SK-N-SH treated with all-trans-retinoic acid at 6 μM for 48 hours (cell line): ENCODE measurements at regions not wholly inside any gene's neighbourhood (a gene's known extent, or its start where the extent isn't known, plus 50 kb on each side); places are given as distances from the start of the nearest gene placed in this dataset.

Source experiments
- ATAC-seq: fragments of 200-7000 bp; cut with Tn5 transposase; 3 replicates; pipeline ENCODE4 v1.9.1; 2020; ENCODE audit warnings: mild to moderate bottlenecking, moderate library complexity
- ARNTL ChIP-seq: fragments of 450-650 bp; formaldehyde crosslinking; IDR thresholded peaks from 2 replicates; pipeline ENCODE4 v1.5.0; 2020; ENCODE audit warnings: low read depth, mild to moderate bottlenecking, moderate library complexity, borderline replicate concordance
- CSDC2 ChIP-seq: fragments of 250-450 bp; sonication (Bioruptor Pico); IDR thresholded peaks from 2 replicates; pipeline ENCODE4 v1.5.0; 2020; ENCODE audit warnings: mild to moderate bottlenecking, moderate library complexity
- ESRRG ChIP-seq: fragments of 250-450 bp; sonication (Bioruptor Pico); IDR thresholded peaks from 2 replicates; pipeline ENCODE4 v1.6.1; 2021; ENCODE audit warnings: mild to moderate bottlenecking
- GLIS3 ChIP-seq: fragments of 250-450 bp; sonication (Bioruptor Pico); IDR thresholded peaks from 2 replicates; pipeline ENCODE4 v1.5.0; 2020; ENCODE audit warnings: mild to moderate bottlenecking, moderate library complexity
- ISL1 ChIP-seq: fragments of 250-450 bp; sonication (Bioruptor Pico); IDR thresholded peaks from 2 replicates; pipeline ENCODE4 v2.1.2; 2022; ENCODE audit warnings: mild to moderate bottlenecking, moderate library complexity
- OSR1 ChIP-seq: fragments of 250-450 bp; sonication (Bioruptor Pico); IDR thresholded peaks from 2 replicates; pipeline ENCODE4 v1.8.0; 2022; ENCODE audit warnings: moderate library complexity, mild to moderate bottlenecking, inconsistent platforms
- PPARA ChIP-seq: fragments of 250-450 bp; sonication (Bioruptor Pico); IDR thresholded peaks from 2 replicates; pipeline ENCODE4 v1.5.0; 2020; ENCODE audit warnings: mild to moderate bottlenecking, borderline replicate concordance
- RARB ChIP-seq: fragments of 250-450 bp; sonication (Bioruptor Pico); IDR thresholded peaks from 2 replicates; pipeline ENCODE4 v1.8.0; 2021; ENCODE audit warnings: mild to moderate bottlenecking, moderate library complexity
- SNAI2 ChIP-seq: fragments of 250-450 bp; sonication (Bioruptor Pico); IDR thresholded peaks from 2 replicates; pipeline ENCODE4 v1.5.0; 2020; ENCODE audit warnings: mild to moderate bottlenecking, moderate library complexity
- TCF4 ChIP-seq: fragments of 250-450 bp; sonication (Bioruptor Pico); IDR thresholded peaks from 2 replicates; pipeline ENCODE4 v1.8.0; 2021; ENCODE audit warnings: mild to moderate bottlenecking, moderate library complexity, borderline replicate concordance
- TOX ChIP-seq: fragments of 250-450 bp; sonication (Bioruptor Pico); IDR thresholded peaks from 2 replicates; pipeline ENCODE4 v1.8.0; 2021; ENCODE audit warnings: mild to moderate bottlenecking, moderate library complexity, borderline replicate concordance
- TSHZ2 ChIP-seq: fragments of 250-450 bp; sonication (Bioruptor Pico); IDR thresholded peaks from 2 replicates; pipeline ENCODE4 v1.5.0; 2020; ENCODE audit warnings: mild to moderate bottlenecking, moderate library complexity
- ZC3H10 ChIP-seq: fragments of 250-450 bp; sonication (Bioruptor Pico); IDR thresholded peaks from 2 replicates; pipeline ENCODE4 v1.5.1; 2021; ENCODE audit warnings: mild to moderate bottlenecking, moderate library complexity
- ZFP3 ChIP-seq: fragments of 250-450 bp; sonication (Bioruptor Pico); IDR thresholded peaks from 2 replicates; pipeline ENCODE4 v1.5.0; 2020; ENCODE audit warnings: mild to moderate bottlenecking, moderate library complexity
- ZFP30 ChIP-seq: fragments of 450-650 bp; formaldehyde crosslinking; IDR thresholded peaks from 2 replicates; pipeline ENCODE4 v1.5.0; 2022; ENCODE audit warnings: mild to moderate bottlenecking, moderate library complexity
- ZNF565 ChIP-seq: fragments of 450-650 bp; formaldehyde crosslinking; conservative IDR thresholded peaks from 2 replicates; pipeline ENCODE4 v1.5.0; 2020; ENCODE audit warnings: low read depth, mild to moderate bottlenecking, moderate library complexity
- ZNF70 ChIP-seq: fragments of 450-650 bp; formaldehyde crosslinking; IDR thresholded peaks from 2 replicates; pipeline ENCODE4 v1.5.0; 2020; ENCODE audit warnings: mild to moderate bottlenecking, moderate library complexity
- ZNF8 ChIP-seq: fragments of 450-650 bp; formaldehyde crosslinking; IDR thresholded peaks from 2 replicates; pipeline ENCODE4 v1.5.0; 2020; ENCODE audit warnings: mild to moderate bottlenecking, moderate library complexity
- TF ChIP-seq, protein P1 (sequence below): fragments of 250-450 bp; sonication (Bioruptor Pico); IDR thresholded peaks from 2 replicates; pipeline ENCODE4 v1.5.1; 2020; ENCODE audit warnings: low read depth, mild to moderate bottlenecking, moderate library complexity
- TF ChIP-seq, protein P2 (sequence below): fragments of 250-450 bp; sonication (Bioruptor Pico); IDR thresholded peaks from 2 replicates; pipeline ENCODE4 v1.8.0; 2020; ENCODE audit warnings: mild to moderate bottlenecking, moderate library complexity, borderline replicate concordance
- TF ChIP-seq, protein P3 (sequence below): fragments of 250-450 bp; sonication (Bioruptor Pico); IDR thresholded peaks from 2 replicates; pipeline ENCODE4 v1.8.0; 2021; ENCODE audit warnings: low read depth, mild to moderate bottlenecking, moderate library complexity, borderline replicate concordance

DNA sequence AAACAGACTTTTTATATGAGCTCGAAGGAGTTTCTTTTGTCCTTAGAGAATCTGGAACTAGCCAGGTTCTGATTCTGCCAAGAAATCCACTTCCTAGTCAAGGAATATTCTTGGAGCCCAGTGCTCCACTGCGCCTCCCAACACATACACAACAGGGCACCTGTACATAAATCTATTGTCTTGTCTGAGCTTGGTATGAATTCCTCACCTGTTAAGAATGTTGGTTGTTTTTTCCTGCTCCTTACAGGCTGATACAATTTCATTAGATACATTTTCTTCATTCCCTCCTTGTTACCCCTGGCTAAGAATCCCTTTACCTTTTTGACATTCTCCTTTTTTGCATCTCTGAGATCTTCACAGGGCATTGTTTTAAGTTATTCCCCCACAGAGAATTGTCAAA lies 56.0 kb upstream of the FZD7 start:
- TF ChIP-seq RARB (CRISPR knock-in tag) (no peak), ESRRG (CRISPR knock-in tag) (no peak), PPARA (CRISPR knock-in tag) (no peak), CSDC2 (no peak), ZNF70 (CRISPR knock-in tag) (no peak), TCF4 (CRISPR knock-in tag) (no peak), TOX (CRISPR knock-in tag) (no peak)
- TF ChIP-seq, protein P1, sequence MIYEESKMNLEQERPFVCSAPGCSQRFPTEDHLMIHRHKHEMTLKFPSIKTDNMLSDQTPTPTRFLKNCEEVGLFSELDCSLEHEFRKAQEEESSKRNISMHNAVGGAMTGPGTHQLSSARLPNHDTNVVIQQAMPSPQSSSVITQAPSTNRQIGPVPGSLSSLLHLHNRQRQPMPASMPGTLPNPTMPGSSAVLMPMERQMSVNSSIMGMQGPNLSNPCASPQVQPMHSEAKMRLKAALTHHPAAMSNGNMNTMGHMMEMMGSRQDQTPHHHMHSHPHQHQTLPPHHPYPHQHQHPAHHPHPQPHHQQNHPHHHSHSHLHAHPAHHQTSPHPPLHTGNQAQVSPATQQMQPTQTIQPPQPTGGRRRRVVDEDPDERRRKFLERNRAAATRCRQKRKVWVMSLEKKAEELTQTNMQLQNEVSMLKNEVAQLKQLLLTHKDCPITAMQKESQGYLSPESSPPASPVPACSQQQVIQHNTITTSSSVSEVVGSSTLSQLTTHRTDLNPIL (CRISPR knock-in tag): no peak
- TF ChIP-seq, protein P2, sequence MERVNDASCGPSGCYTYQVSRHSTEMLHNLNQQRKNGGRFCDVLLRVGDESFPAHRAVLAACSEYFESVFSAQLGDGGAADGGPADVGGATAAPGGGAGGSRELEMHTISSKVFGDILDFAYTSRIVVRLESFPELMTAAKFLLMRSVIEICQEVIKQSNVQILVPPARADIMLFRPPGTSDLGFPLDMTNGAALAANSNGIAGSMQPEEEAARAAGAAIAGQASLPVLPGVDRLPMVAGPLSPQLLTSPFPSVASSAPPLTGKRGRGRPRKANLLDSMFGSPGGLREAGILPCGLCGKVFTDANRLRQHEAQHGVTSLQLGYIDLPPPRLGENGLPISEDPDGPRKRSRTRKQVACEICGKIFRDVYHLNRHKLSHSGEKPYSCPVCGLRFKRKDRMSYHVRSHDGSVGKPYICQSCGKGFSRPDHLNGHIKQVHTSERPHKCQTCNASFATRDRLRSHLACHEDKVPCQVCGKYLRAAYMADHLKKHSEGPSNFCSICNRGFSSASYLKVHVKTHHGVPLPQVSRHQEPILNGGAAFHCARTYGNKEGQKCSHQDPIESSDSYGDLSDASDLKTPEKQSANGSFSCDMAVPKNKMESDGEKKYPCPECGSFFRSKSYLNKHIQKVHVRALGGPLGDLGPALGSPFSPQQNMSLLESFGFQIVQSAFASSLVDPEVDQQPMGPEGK: no peak
- ATAC-seq: no peak

GRCh38 chr2:201978333-201978732 lies 55.3 kb upstream of the FZD7 start:
- no peak for ATAC-seq
- no peak for TF ChIP-seq CSDC2
- TF ChIP-seq, protein P1 (CRISPR knock-in tag): no peak
- no peak for TF ChIP-seq PPARA (CRISPR knock-in tag)
- TF ChIP-seq TOX (CRISPR knock-in tag): no peak
- TF ChIP-seq ZNF565: no peak
- no peak for TF ChIP-seq SNAI2 (CRISPR knock-in tag)
- no peak for TF ChIP-seq OSR1 (CRISPR knock-in tag)
- TF ChIP-seq ZNF70 (CRISPR knock-in tag): no peak
- no peak for TF ChIP-seq RARB (CRISPR knock-in tag)
- TF ChIP-seq ISL1 (CRISPR knock-in tag): no peak
- no peak for TF ChIP-seq ZNF8
- no peak for TF ChIP-seq TCF4 (CRISPR knock-in tag)
- TF ChIP-seq, protein P2: no peak
- TF ChIP-seq ZFP3 (CRISPR knock-in tag): no peak
- TF ChIP-seq ARNTL (CRISPR knock-in tag): no peak
- no peak for TF ChIP-seq TSHZ2 (CRISPR knock-in tag)
- TF ChIP-seq GLIS3 (CRISPR knock-in tag): no peak
- no peak for TF ChIP-seq ZC3H10

GRCh38 chr2:201978986-201979385 lies 54.7 kb upstream of the FZD7 start:
- no peak for ATAC-seq
- TF ChIP-seq, protein P3, sequence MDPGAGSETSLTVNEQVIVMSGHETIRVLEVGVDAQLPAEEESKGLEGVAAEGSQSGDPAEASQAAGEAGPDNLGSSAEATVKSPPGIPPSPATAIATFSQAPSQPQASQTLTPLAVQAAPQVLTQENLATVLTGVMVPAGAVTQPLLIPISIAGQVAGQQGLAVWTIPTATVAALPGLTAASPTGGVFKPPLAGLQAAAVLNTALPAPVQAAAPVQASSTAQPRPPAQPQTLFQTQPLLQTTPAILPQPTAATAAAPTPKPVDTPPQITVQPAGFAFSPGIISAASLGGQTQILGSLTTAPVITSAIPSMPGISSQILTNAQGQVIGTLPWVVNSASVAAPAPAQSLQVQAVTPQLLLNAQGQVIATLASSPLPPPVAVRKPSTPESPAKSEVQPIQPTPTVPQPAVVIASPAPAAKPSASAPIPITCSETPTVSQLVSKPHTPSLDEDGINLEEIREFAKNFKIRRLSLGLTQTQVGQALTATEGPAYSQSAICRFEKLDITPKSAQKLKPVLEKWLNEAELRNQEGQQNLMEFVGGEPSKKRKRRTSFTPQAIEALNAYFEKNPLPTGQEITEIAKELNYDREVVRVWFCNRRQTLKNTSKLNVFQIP (CRISPR knock-in tag): no peak
- no peak for TF ChIP-seq SNAI2 (CRISPR knock-in tag)
- no peak for TF ChIP-seq ZC3H10
- no peak for TF ChIP-seq ZNF565
- no peak for TF ChIP-seq TSHZ2 (CRISPR knock-in tag)
- TF ChIP-seq ZFP3 (CRISPR knock-in tag): no peak
- no peak for TF ChIP-seq TOX (CRISPR knock-in tag)
- TF ChIP-seq, protein P1 (CRISPR knock-in tag): no peak
- TF ChIP-seq ZNF8: no peak
- no peak for TF ChIP-seq ZFP30 (CRISPR knock-in tag)
